ENCODE measurements at regions not wholly inside any gene's neighbourhood (a gene's known extent, or its start where the extent isn't known, plus 50 kb on each side); places are given as distances from the start of the nearest gene placed in this dataset.
A peak's percentile ranks its signal among the peaks of the same experiment; 100 is the strongest.

DNA sequence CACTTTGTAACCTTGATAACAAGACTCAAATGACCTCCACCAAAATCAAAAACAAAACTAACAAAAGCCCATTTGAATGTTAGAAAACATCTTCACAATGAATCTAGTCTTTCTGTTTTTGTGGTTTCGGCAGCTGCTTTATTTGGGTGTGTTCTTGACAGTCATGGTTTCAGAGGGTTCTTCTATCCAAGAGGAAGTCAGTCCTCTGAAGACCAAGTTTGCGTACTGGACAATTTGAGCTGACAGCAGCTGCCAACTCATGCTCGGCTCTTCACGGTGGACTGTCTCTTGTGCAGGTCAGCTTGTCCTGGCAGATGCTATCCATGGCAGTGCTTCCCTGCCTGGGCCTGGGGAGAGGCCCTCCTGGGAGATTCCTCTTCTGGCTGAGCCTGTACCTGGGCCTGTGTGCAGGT is 91.0 kb downstream of the TMEM17 start:
- no peak for TF ChIP-seq CTCF (IDR thresholded peaks at IDR 0.05; ENCODE audit: insufficient read depth, low read depth, low read length, missing control alignments)
- no peak for DNase-seq (ENCODE audit: low read depth)
- H3K4me3 ChIP-seq (ENCODE audit: low read length): no peak overlapping the region

DNA sequence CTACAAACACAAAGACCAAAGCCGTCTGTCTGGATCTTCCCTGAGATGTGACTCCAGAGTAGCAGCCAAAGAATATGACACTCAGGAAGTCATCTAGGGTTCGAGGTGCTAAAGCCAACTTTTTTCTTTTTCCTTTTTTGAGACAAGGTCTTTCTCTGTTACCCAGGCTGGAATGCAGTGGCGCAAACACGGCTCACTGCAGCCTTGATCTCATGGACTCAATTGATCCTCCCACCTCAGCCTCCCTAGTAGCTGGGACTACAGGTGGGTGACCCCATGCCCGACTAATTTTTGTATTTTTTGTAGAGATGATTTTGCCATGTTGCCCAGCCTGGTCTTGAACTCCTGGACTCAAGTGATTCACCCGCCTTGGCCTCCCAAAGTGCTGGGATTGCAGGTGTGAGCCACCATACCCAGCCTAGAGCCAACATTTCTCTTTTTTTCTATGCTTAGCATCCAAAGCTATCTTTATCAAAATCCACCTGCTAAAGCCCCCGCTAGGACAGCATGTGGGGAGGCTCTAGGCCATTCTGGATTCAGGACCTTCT is 92.8 kb downstream of the TMEM17 start:
- DNase-seq (ENCODE audit: low read depth): no peak
- H3K4me3 ChIP-seq (ENCODE audit: low read length): no peak overlapping the region
- TF ChIP-seq CTCF (IDR thresholded peaks at IDR 0.05; ENCODE audit: insufficient read depth, low read depth, low read length, missing control alignments): no peak

- peak; percentile 68 for DNase-seq (ENCODE audit: low read depth)
- H3K4me3 ChIP-seq (ENCODE audit: low read length): no peak overlapping the region
- TF ChIP-seq CTCF (IDR thresholded peaks at IDR 0.05; ENCODE audit: insufficient read depth, low read depth, low read length, missing control alignments): no peak
These were observed 93.7 kb downstream of the TMEM17 start for GRCh38 chr2:62412347-62412742.

- DNase-seq (ENCODE audit: low read depth): peak; percentile 54
- H3K4me3 ChIP-seq (ENCODE audit: low read length): no peak overlapping the region
- TF ChIP-seq CTCF (IDR thresholded peaks at IDR 0.05; ENCODE audit: insufficient read depth, low read depth, low read length, missing control alignments): no peak
These were observed 95.0 kb downstream of the TMEM17 start for GRCh38 chr2:62410926-62411456.

DNA sequence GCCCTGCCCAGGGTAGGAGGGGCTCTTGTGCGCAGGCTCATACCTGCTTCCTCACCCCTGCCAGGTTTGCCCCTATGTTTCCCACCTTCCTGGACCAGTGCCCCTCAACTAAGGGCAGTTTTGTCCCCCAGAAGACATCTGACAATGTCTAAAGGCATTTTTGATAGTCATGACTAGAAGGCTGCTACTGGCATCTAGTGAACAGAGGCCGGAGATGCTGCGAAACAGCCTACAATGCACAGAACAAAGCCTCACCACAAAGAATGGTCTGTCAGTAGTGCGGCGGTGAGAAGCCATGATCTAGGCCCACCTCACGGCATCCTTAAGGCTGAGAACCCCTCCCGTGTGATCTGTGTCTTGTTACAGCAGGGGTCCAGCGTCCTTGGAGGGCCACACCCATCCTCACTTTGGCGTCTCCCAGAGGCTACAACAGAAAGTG is 96.0 kb downstream of the TMEM17 start:
- no peak overlapping the region for H3K4me3 ChIP-seq (ENCODE audit: low read length)
- DNase-seq (ENCODE audit: low read depth): peak; percentile 32
- peak; percentile 53 for TF ChIP-seq CTCF (IDR thresholded peaks at IDR 0.05; ENCODE audit: insufficient read depth, low read depth, low read length, missing control alignments)

- H3K4me3 ChIP-seq (ENCODE audit: low read length): no peak overlapping the region
- TF ChIP-seq CTCF (IDR thresholded peaks at IDR 0.05; ENCODE audit: insufficient read depth, low read depth, low read length, missing control alignments): no peak
- DNase-seq (ENCODE audit: low read depth): peak; percentile 52
These were observed 96.6 kb downstream of the TMEM17 start for GRCh38 chr2:62409442-62409841.

DNA sequence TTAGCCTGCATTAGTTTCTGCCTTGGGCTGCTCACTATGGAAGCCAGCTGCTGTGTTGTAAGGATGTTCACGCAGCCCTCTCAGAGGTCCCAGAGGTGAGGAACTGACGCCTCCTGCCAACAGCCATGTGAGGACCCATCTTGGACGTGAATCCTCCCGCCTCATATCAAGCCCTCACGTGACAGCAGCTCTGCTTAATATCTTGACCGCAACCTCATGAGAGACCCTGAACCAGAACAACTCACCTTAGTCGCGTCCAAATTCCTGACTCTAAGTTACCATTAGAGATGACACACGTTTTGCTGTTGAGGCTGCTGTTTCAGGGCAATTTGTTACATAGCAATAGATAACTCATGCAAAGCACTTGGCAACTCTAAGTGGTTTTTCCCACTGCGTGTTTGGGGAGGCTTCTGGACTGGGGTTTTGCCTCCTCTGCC is 97.7 kb downstream of the TMEM17 start:
- no peak overlapping the region for H3K4me3 ChIP-seq (ENCODE audit: low read length)
- TF ChIP-seq CTCF (IDR thresholded peaks at IDR 0.05; ENCODE audit: insufficient read depth, low read depth, low read length, missing control alignments): no peak
- no peak for DNase-seq (ENCODE audit: low read depth)
